IMR-90 (cell line): ENCODE measurements at regions not wholly inside any gene's neighbourhood (a gene's known extent, or its start where the extent isn't known, plus 50 kb on each side); places are given as distances from the start of the nearest gene placed in this dataset.

Experiments
- CHD1 ChIP-seq: IDR thresholded peaks from 2 replicates; pipeline ENCODE4 v1.6.1; 2012; ENCODE audit warnings: low read depth, low read length, improper control_type of control experiment
- CTCF ChIP-seq: conservative IDR thresholded peaks from 2 replicates; pipeline ENCODE4 v1.5.1; 2012; ENCODE audit warnings: mild to moderate bottlenecking, low read depth, low read length, improper control_type of control experiment
- FOS ChIP-seq: fragments of 150-350 bp; IDR thresholded peaks from 2 replicates; pipeline ENCODE4 v1.6.1; 2016; ENCODE audit warnings: low read depth, low read length
- MAFK ChIP-seq: IDR thresholded peaks from 2 replicates; pipeline ENCODE4 v1.6.1; 2012; ENCODE audit warnings: low read depth, low read length, improper control_type of control experiment
- NFE2L2 ChIP-seq: fragments of 150-350 bp; IDR thresholded peaks from 2 replicates; pipeline ENCODE4 v1.6.1; 2016; ENCODE audit warnings: low read depth, mild to moderate bottlenecking, low read length
- POLR2A ChIP-seq: IDR thresholded peaks from 2 replicates; pipeline ENCODE4 v1.6.1; 2012; ENCODE audit warnings: mild to moderate bottlenecking, low read depth, low read length
- RCOR1 ChIP-seq: IDR thresholded peaks from 2 replicates; pipeline ENCODE4 v1.6.1; 2012; ENCODE audit warnings: mild to moderate bottlenecking, low read length, improper control_type of control experiment; ENCODE audit not compliant: insufficient replicate concordance
- SMC3 ChIP-seq: fragments of 150-350 bp; IDR thresholded peaks from 2 replicates; pipeline ENCODE4 v1.6.1; 2016; ENCODE audit warnings: low read depth, mild to moderate bottlenecking, antibody characterized with exemption, low read length, moderate library complexity
- USF2 ChIP-seq: fragments of 150-350 bp; IDR thresholded peaks from 2 replicates; pipeline ENCODE4 v1.6.1; 2017; ENCODE audit warnings: mild to moderate bottlenecking, antibody characterized with exemption, low read length, low read depth

GRCh38 chr4:15318621-15319348 is 109.0 kb upstream of the C1QTNF7 start:
- TF ChIP-seq CTCF (no peak), POLR2A (no peak), CHD1 (no peak), FOS (no peak), SMC3 (no peak), RCOR1 (no peak), USF2 (no peak), MAFK (no peak), NFE2L2 (no peak)
